Neural crest cell (in vitro differentiated cells): ENCODE measurements at regions not wholly inside any gene's neighbourhood (a gene's known extent, or its start where the extent isn't known, plus 50 kb on each side); places are given as distances from the start of the nearest gene placed in this dataset.

Experiments used
- DNase-seq: peaks from one replicate; pipeline ENCODE4 v3.0.0; 2021; ENCODE audit warnings: low read depth, mixed read lengths, low spot score
- H3K27ac Mint-ChIP-seq: one replicate; pipeline ENCODE4 v1.8.0; 2021; ENCODE audit warnings: mild to moderate bottlenecking, mixed read lengths; ENCODE audit not compliant: unreplicated experiment
- H3K27me3 Mint-ChIP-seq: 2 replicates; pipeline ENCODE4 v1.8.0; 2021; ENCODE audit warnings: low read depth, mild to moderate bottlenecking, mixed read lengths
- H3K36me3 Mint-ChIP-seq: 2 replicates; pipeline ENCODE4 v1.8.0; 2021; ENCODE audit warnings: low read depth, mild to moderate bottlenecking, mixed read lengths
- H3K4me1 Mint-ChIP-seq: 2 replicates; pipeline ENCODE4 v1.8.0; 2021; ENCODE audit warnings: mixed read lengths
- H3K4me3 Mint-ChIP-seq: one replicate; pipeline ENCODE4 v1.8.0; 2021; ENCODE audit warnings: mild to moderate bottlenecking, mixed read lengths
- H3K9me3 Mint-ChIP-seq: 2 replicates; pipeline ENCODE4 v1.8.0; 2021; ENCODE audit warnings: mixed read lengths
- TF ChIP-seq, protein P1 (sequence below): fragments of 200-600 bp; sonication (generic); conservative IDR thresholded peaks from 2 replicates; pipeline ENCODE4 v1.5.0; 2021; ENCODE audit warnings: antibody characterized with exemption, mild to moderate bottlenecking

DNA sequence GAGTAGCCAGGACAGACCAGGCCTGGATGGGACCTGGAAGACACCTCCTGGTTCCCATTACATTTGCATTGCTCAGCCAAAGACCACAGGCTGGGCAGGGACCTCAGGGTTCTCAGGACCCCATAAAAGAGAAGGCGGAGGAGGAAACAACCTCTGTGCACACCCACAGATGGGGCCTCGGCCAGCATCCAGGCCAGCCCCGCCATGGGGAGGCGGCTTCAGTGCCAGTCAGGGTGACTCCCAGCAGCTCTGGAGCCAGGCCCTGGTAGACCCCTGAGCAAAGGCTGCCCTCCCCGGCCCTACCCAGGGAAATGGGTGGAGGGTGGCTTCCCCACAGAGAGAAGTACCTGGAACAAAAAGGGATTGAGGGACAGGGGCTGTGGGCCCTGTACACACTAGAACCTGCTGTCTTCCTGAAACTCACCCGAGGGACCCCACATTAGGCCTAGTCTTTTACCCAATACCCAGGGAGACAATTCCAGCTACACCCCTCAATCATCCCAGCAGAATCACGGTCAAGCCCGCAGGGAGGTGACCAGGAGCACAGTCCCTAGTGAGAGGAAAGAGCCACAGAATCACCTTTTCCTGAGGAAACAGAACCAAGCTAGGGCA, 64.5 kb downstream of the PSMG1 start:
- H3K9me3 Mint-ChIP-seq: peaks cover 3% of the 10 kb centered on the region
- peaks cover 4% of the 10 kb centered on the region for H3K36me3 Mint-ChIP-seq
- peaks cover 9% of the 10 kb centered on the region for H3K4me1 Mint-ChIP-seq
- no peak for DNase-seq
- TF ChIP-seq, protein P1, sequence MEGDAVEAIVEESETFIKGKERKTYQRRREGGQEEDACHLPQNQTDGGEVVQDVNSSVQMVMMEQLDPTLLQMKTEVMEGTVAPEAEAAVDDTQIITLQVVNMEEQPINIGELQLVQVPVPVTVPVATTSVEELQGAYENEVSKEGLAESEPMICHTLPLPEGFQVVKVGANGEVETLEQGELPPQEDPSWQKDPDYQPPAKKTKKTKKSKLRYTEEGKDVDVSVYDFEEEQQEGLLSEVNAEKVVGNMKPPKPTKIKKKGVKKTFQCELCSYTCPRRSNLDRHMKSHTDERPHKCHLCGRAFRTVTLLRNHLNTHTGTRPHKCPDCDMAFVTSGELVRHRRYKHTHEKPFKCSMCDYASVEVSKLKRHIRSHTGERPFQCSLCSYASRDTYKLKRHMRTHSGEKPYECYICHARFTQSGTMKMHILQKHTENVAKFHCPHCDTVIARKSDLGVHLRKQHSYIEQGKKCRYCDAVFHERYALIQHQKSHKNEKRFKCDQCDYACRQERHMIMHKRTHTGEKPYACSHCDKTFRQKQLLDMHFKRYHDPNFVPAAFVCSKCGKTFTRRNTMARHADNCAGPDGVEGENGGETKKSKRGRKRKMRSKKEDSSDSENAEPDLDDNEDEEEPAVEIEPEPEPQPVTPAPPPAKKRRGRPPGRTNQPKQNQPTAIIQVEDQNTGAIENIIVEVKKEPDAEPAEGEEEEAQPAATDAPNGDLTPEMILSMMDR: no peak
- no peak overlapping the region for H3K4me3 Mint-ChIP-seq
- H3K27ac Mint-ChIP-seq: no peak overlapping the region
- H3K27me3 Mint-ChIP-seq: no peaks in the 10 kb centered on the region

DNA sequence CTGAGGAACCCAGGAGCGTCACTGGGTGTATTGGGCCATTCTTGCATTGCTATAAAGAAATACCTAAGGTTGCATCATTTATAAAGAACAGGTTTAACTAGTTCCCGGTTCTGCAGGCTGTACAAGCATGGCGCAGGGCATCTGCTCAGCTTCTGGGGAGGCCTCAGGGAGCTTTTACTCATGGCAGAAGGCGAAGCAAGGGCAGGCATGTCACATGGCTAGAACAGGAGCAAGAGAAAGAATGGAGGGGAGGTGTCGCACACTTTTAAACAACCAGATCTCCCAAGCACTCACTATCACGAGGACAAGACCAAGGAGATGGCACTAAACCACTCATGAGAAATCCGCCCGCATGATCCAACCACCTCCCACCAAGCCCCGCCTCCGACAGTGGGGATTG, 65.2 kb downstream of the PSMG1 start:
- no peak overlapping the region for H3K4me3 Mint-ChIP-seq
- peaks cover 3% of the 10 kb centered on the region for H3K9me3 Mint-ChIP-seq
- no peak for DNase-seq

DNA sequence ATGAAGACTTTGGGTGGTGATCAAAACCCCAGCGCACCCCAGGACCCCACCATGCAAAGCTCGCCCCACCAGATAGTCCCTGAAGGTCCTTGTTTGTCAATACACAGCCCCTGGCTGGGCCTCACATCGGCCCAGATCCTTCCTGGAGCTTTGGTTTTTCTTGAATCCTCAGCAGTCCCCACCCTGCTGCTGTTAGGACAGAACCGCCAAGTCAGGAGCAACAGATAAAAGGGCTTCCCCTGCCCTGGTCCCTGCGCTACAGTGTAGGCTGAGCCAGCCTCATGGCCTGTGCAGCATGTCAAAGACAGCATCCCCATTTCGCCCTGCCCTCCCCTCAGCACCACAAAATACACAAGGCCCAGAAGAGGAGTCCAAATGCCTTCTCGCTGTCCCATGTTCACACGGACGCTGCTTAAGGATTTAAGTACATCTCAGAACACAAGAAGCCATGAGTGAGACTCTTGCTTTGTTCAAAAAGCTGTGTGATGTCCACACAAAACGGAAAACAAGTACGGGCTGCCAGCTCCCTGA, 65.7 kb downstream of the PSMG1 start:
- no peak for DNase-seq
- Mint-ChIP-seq H3K27ac (no peak overlapping the region), H3K27me3 (no peaks in the 10 kb centered on the region), H3K9me3 (peaks cover 3% of the 10 kb centered on the region), H3K36me3 (peaks cover 4% of the 10 kb centered on the region), H3K4me3 (no peak overlapping the region), H3K4me1 (peaks cover 9% of the 10 kb centered on the region)
- TF ChIP-seq, protein P1: no peak

More for the DNA sequence above, 65.2 kb downstream of the PSMG1 start:
- TF ChIP-seq, protein P1: no peak
- Mint-ChIP-seq H3K36me3 (peaks cover 4% of the 10 kb centered on the region), H3K27me3 (no peaks in the 10 kb centered on the region), H3K4me1 (peaks cover 9% of the 10 kb centered on the region), H3K27ac (no peak overlapping the region)

DNA sequence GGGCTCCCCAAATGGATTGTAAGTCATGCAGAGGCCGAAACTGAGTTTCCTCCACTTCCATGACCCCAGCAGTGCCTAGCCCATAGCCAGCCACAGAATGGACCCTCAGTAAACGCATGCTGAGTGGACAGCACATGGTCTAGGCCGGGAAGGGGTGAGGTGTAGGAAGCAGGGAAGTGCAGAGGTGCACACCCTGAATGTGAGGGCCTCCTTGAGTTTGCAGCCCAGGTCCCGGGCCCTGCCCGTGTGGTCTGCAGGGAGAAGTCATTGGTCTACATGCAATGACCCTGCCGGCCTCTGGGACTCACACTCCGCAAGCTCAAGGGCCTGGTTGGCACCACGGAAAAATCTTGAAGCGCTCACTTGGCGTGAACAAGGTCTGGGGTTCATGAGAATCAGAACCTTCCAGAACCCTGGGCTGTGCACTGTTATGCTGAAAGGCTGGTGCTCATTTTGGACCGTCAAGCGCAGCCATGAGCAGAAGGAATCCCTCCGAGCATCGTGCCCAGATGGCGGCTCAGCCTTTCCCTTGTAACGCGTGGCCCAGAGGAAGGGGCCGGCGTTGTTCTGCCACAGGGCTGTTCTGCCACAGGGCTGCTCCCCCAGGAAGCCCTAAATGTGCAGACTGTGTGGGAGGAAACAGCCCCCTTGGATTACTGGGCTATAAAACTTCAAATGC, 66.4 kb downstream of the PSMG1 start:
- Mint-ChIP-seq H3K27ac (no peak overlapping the region), H3K36me3 (peaks cover under 1% of the 10 kb centered on the region), H3K4me1 (peaks cover 9% of the 10 kb centered on the region), H3K9me3 (no peaks in the 10 kb centered on the region), H3K4me3 (no peak overlapping the region), H3K27me3 (no peaks in the 10 kb centered on the region)
- TF ChIP-seq, protein P1: no peak
- no peak for DNase-seq

DNA sequence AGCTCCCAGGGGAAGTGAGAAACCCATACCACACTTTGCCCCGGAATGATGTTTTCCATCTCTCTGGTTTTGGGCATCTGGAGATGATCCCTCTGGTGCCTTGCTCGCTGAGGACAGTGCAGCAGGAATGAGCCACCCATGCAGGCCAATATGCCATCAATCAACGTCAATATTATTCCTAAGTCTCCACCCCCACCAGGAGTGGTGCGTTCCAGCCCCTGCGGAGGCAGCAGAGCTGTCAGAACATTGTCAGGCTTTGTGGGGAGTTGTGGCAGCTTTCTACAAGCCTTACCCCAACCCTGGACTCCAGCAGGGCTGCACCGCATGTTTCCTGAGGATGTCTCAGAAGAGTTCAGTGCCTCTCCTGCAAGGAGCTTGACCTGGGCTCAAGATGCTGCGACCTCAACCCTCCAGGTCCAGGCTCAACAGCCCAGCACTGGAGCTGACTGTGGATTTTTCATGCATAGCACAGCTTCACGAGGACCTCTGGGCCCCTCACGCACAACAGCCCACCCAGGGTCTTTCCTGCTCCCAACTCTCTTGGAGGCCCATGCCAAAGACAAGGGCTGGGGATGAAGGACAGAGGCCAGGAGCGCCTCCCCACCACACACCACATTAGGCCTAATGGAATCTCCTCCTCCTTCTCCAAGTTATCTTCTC, 67.5 kb downstream of the PSMG1 start:
- TF ChIP-seq, protein P1: no peak
- Mint-ChIP-seq H3K36me3 (no peaks in the 10 kb centered on the region), H3K4me1 (peaks cover 9% of the 10 kb centered on the region), H3K27ac (no peak overlapping the region), H3K9me3 (no peaks in the 10 kb centered on the region), H3K27me3 (no peaks in the 10 kb centered on the region), H3K4me3 (no peak overlapping the region)
- no peak for DNase-seq
